ENCODE measurements at regions not wholly inside any gene's neighbourhood (a gene's known extent, or its start where the extent isn't known, plus 50 kb on each side); places are given as distances from the start of the nearest gene placed in this dataset.

DNA sequence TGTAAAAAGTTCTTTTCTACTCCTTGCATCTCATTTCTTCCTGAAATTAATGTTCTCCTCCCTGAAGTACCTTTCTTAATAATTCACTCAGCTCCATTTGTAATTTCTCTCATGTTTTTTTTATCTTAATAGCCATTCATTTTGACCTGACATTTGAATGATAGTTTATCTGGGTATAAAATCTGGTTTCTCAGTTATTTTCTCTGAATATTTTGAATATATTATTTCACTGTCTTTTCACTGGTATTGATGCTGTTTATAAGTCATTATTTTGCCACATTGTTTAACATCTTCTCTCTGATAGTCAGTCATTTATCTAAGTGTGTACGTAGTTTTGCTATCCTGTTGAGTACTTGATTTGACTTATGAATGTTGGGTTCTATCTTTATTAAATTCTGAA is 68.8 kb upstream of the ARHGAP18 start:
- DNase-seq = no peak

DNA sequence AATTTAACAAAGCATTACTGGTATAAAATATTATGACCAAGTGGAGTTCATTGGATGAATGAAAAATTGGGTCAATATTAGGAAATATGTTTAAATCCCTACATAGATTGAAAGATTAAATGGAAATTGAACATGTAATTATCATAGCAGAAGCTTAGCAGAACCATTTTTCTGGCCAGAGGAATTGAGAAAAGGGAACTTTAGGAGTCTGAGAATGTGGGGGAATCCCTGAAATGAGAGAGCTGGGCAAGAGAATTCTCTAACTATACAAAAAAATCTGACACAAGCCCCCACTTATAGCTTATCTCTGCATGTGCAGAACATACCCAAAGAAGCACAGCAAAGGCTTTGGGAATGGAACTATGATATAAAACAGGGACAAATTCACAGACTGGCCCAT is 67.4 kb upstream of the ARHGAP18 start:
- no peak for DNase-seq

DNA sequence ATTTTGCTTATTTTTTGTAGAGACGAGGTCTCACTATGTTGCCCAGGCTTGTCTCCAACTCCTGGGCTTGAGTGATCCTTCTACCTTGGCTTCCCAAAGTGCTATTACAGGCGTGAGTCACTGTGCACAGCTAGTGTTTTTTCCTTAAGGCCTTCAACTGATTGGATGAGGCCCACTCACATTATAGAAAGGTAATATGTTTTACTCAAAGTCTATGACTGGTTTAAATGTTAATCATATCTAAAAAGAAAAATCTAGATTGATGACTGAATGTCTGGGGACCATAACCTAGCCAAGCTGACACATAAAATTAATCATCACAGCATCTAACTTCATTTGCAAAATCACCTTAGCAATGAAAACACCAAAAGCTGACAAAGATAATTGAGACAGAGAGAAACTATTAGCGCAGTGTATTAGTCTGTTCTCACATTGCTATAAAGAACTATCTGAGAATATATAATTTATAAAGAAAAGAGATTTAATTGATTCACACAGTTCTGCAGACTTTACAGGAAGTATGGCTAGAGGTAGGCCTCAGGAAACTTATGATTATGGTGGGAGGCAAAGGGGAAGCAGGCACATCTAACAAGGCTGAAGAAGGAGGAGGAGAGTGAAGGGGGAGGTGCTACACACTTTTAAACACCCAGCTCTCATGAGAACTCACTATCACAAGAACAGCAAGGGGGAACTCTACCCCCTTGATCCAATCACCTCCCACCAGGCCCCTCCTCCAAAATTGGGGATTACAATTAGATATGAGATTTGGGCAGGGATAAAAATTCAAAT is 66.8 kb upstream of the ARHGAP18 start:
- DNase-seq = no peak

DNA sequence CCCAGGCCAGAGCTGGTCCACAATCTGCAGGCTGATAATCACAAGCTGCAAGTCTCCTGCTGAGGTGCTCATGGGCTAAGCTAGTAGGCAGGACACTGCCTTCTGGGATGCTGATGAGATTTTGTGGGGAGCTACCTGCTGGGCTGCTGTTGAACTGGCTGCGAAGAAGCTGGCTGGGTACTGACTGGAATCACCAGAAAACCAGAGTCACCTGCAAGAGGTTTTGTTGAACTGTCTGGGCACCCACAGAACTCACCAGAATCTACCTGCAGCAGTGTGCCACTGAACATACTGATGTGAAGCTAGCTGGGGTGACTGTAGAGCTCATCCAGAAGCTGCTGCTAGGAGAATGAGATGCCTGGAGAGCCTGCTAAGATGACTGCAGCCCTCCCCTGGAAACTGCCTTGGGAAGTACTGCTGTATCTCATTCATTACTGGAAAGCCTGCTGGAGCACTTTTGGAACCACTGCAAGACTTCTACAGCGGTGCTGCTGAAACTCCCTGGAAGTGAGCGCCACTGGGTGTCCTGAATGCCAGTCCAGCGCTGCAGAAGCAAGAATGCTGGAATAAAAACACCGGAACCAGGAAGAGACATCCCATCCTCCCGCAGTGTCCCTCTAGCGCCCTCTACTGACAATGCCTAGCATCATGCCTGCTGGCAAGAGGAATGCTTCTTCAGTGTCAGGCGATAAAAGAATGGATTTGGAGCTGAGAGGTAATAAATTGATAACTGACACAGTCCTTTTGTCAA is 64.9 kb upstream of the ARHGAP18 start:
- peak; percentile 73 for DNase-seq

DNA sequence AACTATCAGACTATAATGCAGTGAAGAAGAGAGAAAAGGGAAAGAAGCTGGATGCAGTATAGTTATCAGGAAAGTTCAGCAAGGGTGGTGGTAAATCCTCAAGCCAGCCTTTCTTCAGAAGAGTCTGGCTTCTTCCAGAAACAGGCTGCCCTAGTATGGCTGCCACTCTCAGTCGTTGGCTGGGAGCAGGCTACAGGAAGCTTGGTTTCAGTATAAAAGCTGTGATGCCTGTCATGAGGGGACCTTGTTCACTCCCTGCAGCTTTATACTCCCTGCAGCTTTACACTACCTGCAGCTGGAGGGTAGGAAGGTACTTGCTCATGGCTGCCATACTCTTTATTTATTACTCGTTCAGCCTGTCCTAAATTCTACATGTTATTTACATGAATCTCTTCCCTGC is 63.3 kb upstream of the ARHGAP18 start:
- DNase-seq = no peak

DNA sequence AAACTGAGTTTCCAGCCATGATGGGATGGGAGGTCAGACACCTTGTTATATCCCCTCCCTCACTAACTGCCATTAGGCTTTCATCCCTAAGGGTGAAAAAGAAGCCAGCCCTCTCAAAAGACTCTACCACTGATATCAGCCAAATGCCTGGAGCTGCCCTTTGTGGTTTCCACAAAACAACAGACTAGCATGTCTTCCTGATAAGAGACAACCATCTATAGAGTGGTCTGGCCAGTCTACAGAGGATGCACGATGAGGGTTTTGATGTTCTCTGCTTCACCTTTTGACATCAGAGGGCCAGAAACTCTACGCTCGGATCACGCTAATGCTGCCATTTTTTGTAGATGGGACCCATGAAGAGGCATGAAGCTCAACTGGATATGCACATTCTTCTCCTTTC is 61.7 kb upstream of the ARHGAP18 start:
- DNase-seq = no peak

DNA sequence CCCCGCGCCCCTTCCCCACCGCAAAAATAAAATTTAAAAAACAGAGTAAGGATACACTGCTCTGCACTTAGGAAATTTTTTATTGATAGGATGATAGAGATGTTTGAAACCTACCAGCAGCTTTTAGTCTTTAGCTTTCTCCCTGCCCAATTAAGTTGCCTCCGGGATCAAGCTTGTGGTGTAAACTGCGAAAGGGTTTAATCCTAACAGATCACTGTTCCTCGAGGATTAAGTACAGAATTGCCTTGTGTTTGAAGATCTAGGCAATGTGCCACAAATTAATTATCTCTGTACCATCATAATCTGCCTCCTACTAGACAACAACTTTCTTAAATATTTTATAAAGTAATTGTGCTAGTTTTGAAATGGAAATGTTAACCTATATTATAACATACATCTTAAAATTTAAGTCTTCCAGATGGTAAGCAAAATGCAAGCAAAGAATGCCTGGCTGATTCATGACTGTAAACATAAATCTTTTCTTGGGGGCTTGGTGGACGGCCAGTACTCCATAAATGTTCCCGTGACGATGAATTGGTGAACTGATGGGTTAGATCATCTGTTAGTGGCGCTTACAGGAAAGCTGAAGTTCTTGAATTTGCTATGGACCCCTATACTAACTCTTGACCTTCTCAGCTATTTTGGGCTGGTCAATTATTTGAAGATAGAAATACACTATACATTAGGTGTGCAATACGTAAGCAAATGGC is 58.0 kb upstream of the ARHGAP18 start:
- DNase-seq = no peak

DNA sequence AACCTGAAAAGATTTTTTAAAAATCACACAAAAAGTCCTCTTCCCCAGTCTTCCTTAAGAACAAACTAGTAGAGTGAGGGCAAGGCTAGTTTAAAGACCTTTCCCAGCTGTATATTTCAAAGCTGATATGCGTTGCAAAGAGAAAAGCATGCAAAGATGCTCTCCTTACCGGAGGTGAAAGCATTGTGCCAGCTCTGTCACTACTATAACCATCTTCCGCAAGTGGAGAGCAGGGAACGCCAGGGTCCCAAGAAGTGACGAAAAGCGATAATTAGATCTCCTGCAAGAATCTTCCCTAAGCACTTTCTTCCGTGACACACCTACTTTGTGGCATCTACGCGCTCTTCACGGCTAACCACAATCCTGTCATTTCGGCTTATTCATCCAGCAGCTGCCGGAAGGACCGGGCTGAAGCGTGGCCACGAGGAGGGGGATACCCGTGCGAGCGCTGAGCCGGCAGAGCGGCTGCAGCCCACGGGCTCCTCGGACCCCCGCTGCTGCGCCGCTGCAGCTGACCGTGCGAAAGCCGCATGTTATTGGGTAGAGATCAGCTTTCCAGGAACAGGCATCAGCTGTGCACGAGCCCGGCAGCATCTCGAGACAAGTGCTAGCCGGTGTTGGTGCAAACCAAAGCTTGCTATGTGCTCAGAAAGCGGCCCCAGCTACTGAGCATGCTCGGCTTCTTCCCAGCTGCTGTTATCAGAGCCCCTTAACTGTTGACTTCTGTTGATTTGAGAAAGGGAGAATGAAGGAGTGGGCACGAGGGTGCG is 57.2 kb upstream of the ARHGAP18 start:
- DNase-seq = peak; percentile 58 to 75

DNA sequence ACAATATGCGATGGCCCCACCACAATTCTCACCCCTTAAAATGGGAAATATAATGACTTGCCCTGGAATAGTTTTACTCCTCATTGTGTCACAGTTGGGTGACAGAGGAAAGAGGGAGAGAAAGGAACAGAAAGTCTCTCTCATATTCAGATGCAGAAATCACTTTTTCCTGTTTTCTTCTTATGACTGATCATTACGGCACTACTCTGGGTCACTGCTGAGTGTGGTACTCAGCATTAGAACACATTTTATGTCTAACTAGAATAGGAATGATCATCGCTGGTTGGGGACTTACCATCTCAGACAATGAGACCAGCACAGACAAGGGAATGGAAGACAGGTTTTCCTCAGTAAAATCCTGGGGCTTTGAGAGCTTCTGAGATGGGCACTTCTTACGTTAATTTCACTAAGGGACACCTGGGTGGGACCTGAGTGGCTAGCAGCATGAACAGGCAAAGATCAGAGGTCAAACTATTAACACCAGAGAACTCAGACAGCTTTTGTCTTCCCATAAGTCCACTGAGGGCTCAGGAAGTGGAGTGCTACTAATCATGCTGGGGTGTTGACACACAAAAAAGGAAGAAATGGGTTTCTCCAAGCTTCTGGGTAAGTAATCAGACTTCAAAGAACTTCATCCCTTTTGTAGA is 54.9 kb upstream of the ARHGAP18 start:
- DNase-seq = no peak

DNA sequence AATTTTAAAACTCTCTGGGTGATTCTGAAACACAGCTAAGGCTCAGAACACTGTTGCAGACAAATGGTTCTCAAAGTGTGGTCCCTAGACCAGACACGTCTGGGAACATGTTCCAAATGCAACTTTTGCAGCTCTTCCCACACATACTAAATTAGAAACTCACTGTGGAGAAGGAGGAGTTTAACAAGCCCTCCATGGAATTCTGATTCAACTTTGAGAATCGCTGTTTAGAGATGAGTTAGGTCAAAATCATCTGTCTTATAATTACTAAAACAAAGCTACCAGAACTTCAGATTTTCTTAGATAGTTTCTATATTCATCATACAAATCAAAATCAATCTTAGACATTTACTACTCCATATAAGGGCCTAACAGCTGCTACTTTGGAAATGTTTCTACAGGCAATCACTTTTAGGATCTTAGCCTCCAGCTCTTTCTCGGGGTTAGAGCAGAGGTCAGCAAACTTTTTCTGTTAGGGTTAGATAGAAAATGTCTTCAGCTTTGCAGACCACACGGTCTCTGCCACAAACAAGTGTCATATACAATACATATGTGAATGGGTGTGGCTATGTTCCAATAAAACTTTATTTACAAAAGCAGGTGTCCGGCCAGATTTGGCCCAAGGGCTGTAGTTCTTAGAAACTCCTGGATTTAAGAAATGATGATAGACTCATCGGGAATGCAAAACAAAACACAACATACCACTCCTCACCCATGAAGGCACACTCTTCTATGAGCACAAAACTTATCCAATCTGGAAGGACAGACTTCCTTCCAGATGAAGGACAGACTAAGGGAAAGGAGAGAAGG is 50.0 kb upstream of the ARHGAP18 start:
- no peak for DNase-seq
